ENCODE measurements at regions not wholly inside any gene's neighbourhood (a gene's known extent, or its start where the extent isn't known, plus 50 kb on each side); places are given as distances from the start of the nearest gene placed in this dataset.

GRCh38 chr4:28092610-28093009 is 1232.0 kb downstream of the STIM2 start:
- 31 to 32% methylated on average over 1 of the region's 1 CpG for WGBS, 2 donors
- Histone ChIP-seq H3K36me3 (no peaks in the 10 kb centered on the region), H3K27me3 (no peaks in the 10 kb centered on the region), H3K27ac (no peak overlapping the region), H3K4me3 (no peak overlapping the region), H3K9me3 (no peaks in the 10 kb centered on the region), H3K4me1 (no peaks in the 10 kb centered on the region)
- intact Hi-C loops (cut with DNase I) = no loop called here
- no peak for TF ChIP-seq POLR2A (IDR thresholded peaks at IDR 0.05)
- TF ChIP-seq CTCF (IDR thresholded peaks at IDR 0.05) = no peak
- DNase-seq = no peak

GRCh38 chr4:28093071-28093470 is 1232.4 kb downstream of the STIM2 start:
- no peak for TF ChIP-seq CTCF (IDR thresholded peaks at IDR 0.05)
- TF ChIP-seq POLR2A (IDR thresholded peaks at IDR 0.05) = no peak

GRCh38 chr4:28101583-28101982 is 1240.9 kb downstream of the STIM2 start:
- no peaks in the 10 kb centered on the region for H3K4me1 ChIP-seq
- 24 to 45% methylated on average over 2 of the region's 2 CpGs for whole genome bisulfite sequencing, 2 donors
- DNase-seq = no peak
- no peaks in the 10 kb centered on the region for H3K36me3 ChIP-seq
- no peak overlapping the region for H3K4me3 ChIP-seq
- H3K9me3 ChIP-seq = no peaks in the 10 kb centered on the region
- no peak for TF ChIP-seq POLR2A (IDR thresholded peaks at IDR 0.05)
- no peak for TF ChIP-seq CTCF (IDR thresholded peaks at IDR 0.05)
- intact Hi-C loops (cut with DNase I) = no loop called here
- no peak overlapping the region for H3K27ac ChIP-seq
- H3K27me3 ChIP-seq = no peaks in the 10 kb centered on the region

More at GRCh38 chr4:28093071-28093470, 1232.4 kb downstream of the STIM2 start:
- H3K9me3 ChIP-seq = no peaks in the 10 kb centered on the region
- no peak overlapping the region for H3K4me3 ChIP-seq
- H3K4me1 ChIP-seq = no peaks in the 10 kb centered on the region
- no peak for DNase-seq
- H3K36me3 ChIP-seq = no peaks in the 10 kb centered on the region
- intact Hi-C loops (cut with DNase I) = no loop called here
- no peak overlapping the region for H3K27ac ChIP-seq
- no peaks in the 10 kb centered on the region for H3K27me3 ChIP-seq
- 27 to 28% methylated on average over 3 of the region's 3 CpGs for WGBS, 2 donors

- H3K9me3 ChIP-seq = no peaks in the 10 kb centered on the region
- H3K27ac ChIP-seq = no peak overlapping the region
- no peaks in the 10 kb centered on the region for H3K27me3 ChIP-seq
- 44 to 58% methylated on average over 2 of the region's 2 CpGs for WGBS, 2 donors
- no peaks in the 10 kb centered on the region for H3K4me1 ChIP-seq
- DNase-seq = no peak
- intact Hi-C loops (cut with DNase I) = no loop called here
- H3K4me3 ChIP-seq = no peak overlapping the region
- no peaks in the 10 kb centered on the region for H3K36me3 ChIP-seq
- TF ChIP-seq CTCF (IDR thresholded peaks at IDR 0.05) (no peak), POLR2A (IDR thresholded peaks at IDR 0.05) (no peak)
Observed at GRCh38 chr4:28105271-28105859, 1244.7 kb downstream of the STIM2 start.

- no peaks in the 10 kb centered on the region for H3K9me3 ChIP-seq
- WGBS, 2 donors = 36 to 45% methylated on average over 1 of the region's 1 CpG
- TF ChIP-seq CTCF (IDR thresholded peaks at IDR 0.05) (no peak), POLR2A (IDR thresholded peaks at IDR 0.05) (no peak)
- no peak for DNase-seq
- H3K4me3 ChIP-seq = no peak overlapping the region
- H3K4me1 ChIP-seq = no peaks in the 10 kb centered on the region
- intact Hi-C loops (cut with DNase I) = no loop called here
- no peak overlapping the region for H3K27ac ChIP-seq
- no peaks in the 10 kb centered on the region for H3K27me3 ChIP-seq
- H3K36me3 ChIP-seq = no peaks in the 10 kb centered on the region
Observed at GRCh38 chr4:28106155-28106554, 1245.5 kb downstream of the STIM2 start.
